K562 (cell line): ENCODE measurements at regions not wholly inside any gene's neighbourhood (a gene's known extent, or its start where the extent isn't known, plus 50 kb on each side); places are given as distances from the start of the nearest gene placed in this dataset.

ENCODE experiments used
- ATAC-seq: fragments of 200-7000 bp; cut with Tn5 transposase; 3 replicates; pipeline ENCODE4 v1.9.1; 2020; ENCODE audit warnings: moderate library complexity
- BruUV-seq: library from RNA; stranded (reverse); fragments of 400-500 nt; replicated peaks from 2 replicates; lab custom pipeline; 2021; lab: Mats Ljungman, UMichigan
- CTCF ChIA-PET: fragments of 300-600 bp; formaldehyde crosslinking; extraction: SDS; loops from one replicate; lab custom pipeline; 2021; ENCODE audit warnings: low intra/inter-chr PET ratio; lab: Yijun Ruan, JAX
- POLR2A ChIA-PET: fragments of 300-600, 350-650 bp; sonication (Branson Sonifier 250); formaldehyde crosslinking; extraction: SDS; loops from one replicate; lab custom pipeline; 2021; ENCODE audit warnings: antibody characterized with exemption, inconsistent platforms; lab: Yijun Ruan, JAX
- DNase-seq, 4 experiments: peaks; one replicate each; pipeline versions ENCODE4 v3.0.0 to v3.0.0-alpha.2; 2011 to 2018; ENCODE audit warnings: low spot score in 3 of 4, mixed read lengths in 3 of 4; ENCODE audit errors: extremely low read depth in 1 of 4
- FAIRE-seq: peaks from 2 replicates; lab custom pipeline; 2011; peaks lifted over from hg19 to GRCh38; lab: Jason Lieb, UNC
- H2AFZ ChIP-seq: 2 replicates; pipeline ENCODE4 v1.6.0; 2011; ENCODE audit warnings: low read depth, low read length, control low read depth, inconsistent platforms
- H3K27ac ChIP-seq: fragments of 200-600 bp; 3 replicates; pipeline ENCODE4 v1.8.0; 2011; ENCODE audit warnings: low read depth, mild to moderate bottlenecking, control low read depth, inconsistent platforms, low read length, moderate library complexity, mixed read lengths; ENCODE audit errors: extremely low read depth
- H3K27me3 ChIP-seq, 2 experiments: fragments of 300-600 bp in 1 of 2; 2 replicates in 1 of 2; 3 replicates in 1 of 2; pipeline versions ENCODE4 v1.6.0 to v1.8.0; 2011; ENCODE audit warnings: inconsistent platforms in 2 of 2, low read length in 2 of 2, mild to moderate bottlenecking in 1 of 2, mixed read lengths in 1 of 2, moderate library complexity in 1 of 2; ENCODE audit not compliant: control insufficient read depth in 2 of 2, insufficient read depth in 2 of 2
- H3K36me3 ChIP-seq: fragments of 300-600 bp; 3 replicates; pipeline ENCODE4 v1.8.0; 2011; ENCODE audit warnings: mild to moderate bottlenecking, low read length, inconsistent platforms; ENCODE audit not compliant: control insufficient read depth, insufficient read depth
- H3K4me1 ChIP-seq, 2 experiments: fragments of 200-600 bp in 1 of 2; replicated peaks in 1 of 2; 2 replicates in 1 of 2; 3 replicates in 1 of 2; pipeline versions ENCODE4 v1.5.1 to v1.8.0; 2011; ENCODE audit warnings: inconsistent platforms in 2 of 2, low read length in 2 of 2, mild to moderate bottlenecking in 1 of 2, mixed read lengths in 1 of 2, moderate library complexity in 1 of 2; ENCODE audit not compliant: control insufficient read depth in 2 of 2, insufficient read depth in 2 of 2
- H3K4me2 ChIP-seq: 2 replicates; pipeline ENCODE4 v1.6.1; 2011; ENCODE audit warnings: low read length, control low read depth, inconsistent platforms, mixed read lengths; ENCODE audit not compliant: insufficient read depth
- H3K4me3 ChIP-seq: fragments of 200-600 bp; sonication (generic), shearing (Covaris generic); 2 replicates; pipeline ENCODE4 v1.5.1; 2016; ENCODE audit warnings: control low read depth, inconsistent platforms
- H3K79me2 ChIP-seq: fragments of 200-600 bp; 3 replicates; pipeline ENCODE4 v1.8.0; 2011; ENCODE audit warnings: low read length, inconsistent platforms; ENCODE audit not compliant: control insufficient read depth, insufficient read depth
- H3K9ac ChIP-seq, 2 experiments: 2 replicates each; pipeline versions ENCODE4 v1.6.0 to v1.6.1; 2011; ENCODE audit warnings: low read depth in 2 of 2, low read length in 2 of 2, control low read depth in 1 of 2, inconsistent platforms in 1 of 2, mild to moderate bottlenecking in 1 of 2, mixed read lengths in 1 of 2; ENCODE audit not compliant: insufficient read depth in 1 of 2
- H3K9me1 ChIP-seq: one replicate; pipeline ENCODE4 v1.6.0; 2011; ENCODE audit warnings: inconsistent platforms, mild to moderate bottlenecking, low read length, moderate library complexity; ENCODE audit not compliant: control insufficient read depth, insufficient read depth
- H3K9me3 ChIP-seq: replicated peaks from 2 replicates; pipeline ENCODE4 v1.5.1; 2011; ENCODE audit warnings: low read depth, low read length, inconsistent platforms; ENCODE audit not compliant: control insufficient read depth, insufficient read depth
- H4K20me1 ChIP-seq: replicated peaks from 2 replicates; pipeline ENCODE4 v1.6.1; 2011; ENCODE audit warnings: low read length, inconsistent platforms, mixed read lengths; ENCODE audit not compliant: control insufficient read depth, insufficient read depth
- CTCF ChIP-seq, 3 experiments: IDR thresholded peaks in 2 of 3; conservative IDR thresholded peaks in 1 of 3; 2 replicates each; pipeline ENCODE4 v1.5.1; 2011 to 2012; ENCODE audit warnings: low read length in 3 of 3, mild to moderate bottlenecking in 3 of 3, control low read depth in 2 of 3, improper control_type of control experiment in 1 of 3, inconsistent platforms in 1 of 3, low read depth in 1 of 3, mixed read lengths in 1 of 3, moderate library complexity in 1 of 3; ENCODE audit not compliant: insufficient read depth in 2 of 3
- DNMT1 ChIP-seq: fragments of 450-650 bp; IDR thresholded peaks from 2 replicates; pipeline ENCODE4 v1.6.1; 2016; ENCODE audit warnings: antibody characterized with exemption, mild to moderate bottlenecking
- GATAD2B ChIP-seq: fragments of 450-650 bp; IDR thresholded peaks from 2 replicates; pipeline ENCODE4 v1.6.1; 2017; ENCODE audit warnings: mild to moderate bottlenecking, borderline replicate concordance
- HNRNPK ChIP-seq: fragments of 200-400 bp; formaldehyde crosslinking; IDR thresholded peaks from one replicate; pipeline ENCODE4 v1.6.1; 2018; ENCODE audit warnings: mild to moderate bottlenecking, low read depth, low read length; ENCODE audit not compliant: poor library complexity, severe bottlenecking
- NCOA2 ChIP-seq, 2 experiments: fragments of 450-650 bp; IDR thresholded peaks; 2 replicates each; pipeline ENCODE4 v1.6.1; 2018; ENCODE audit warnings: mild to moderate bottlenecking in 2 of 2, moderate library complexity in 1 of 2; ENCODE audit not compliant: partially characterized antibody in 2 of 2
- NFIX ChIP-seq: fragments of 250-450 bp; sonication (Bioruptor Pico); IDR thresholded peaks from 2 replicates; pipeline ENCODE4 v1.4.0; 2020; ENCODE audit warnings: low read depth, mild to moderate bottlenecking, moderate library complexity
- NFYB ChIP-seq: IDR thresholded peaks from 2 replicates; pipeline ENCODE4 v1.6.1; 2011; ENCODE audit warnings: mild to moderate bottlenecking, moderate library complexity; ENCODE audit not compliant: insufficient read length; ENCODE audit errors: extremely low read depth
- NUFIP1 ChIP-seq: fragments of 450-650 bp; IDR thresholded peaks from 2 replicates; pipeline ENCODE4 v1.6.1; 2018; ENCODE audit not compliant: partially characterized antibody
- PHB ChIP-seq: fragments of 250-450 bp; sonication (Bioruptor Pico); IDR thresholded peaks from 2 replicates; pipeline ENCODE4 v1.5.0; 2021
- POLR2B ChIP-seq: fragments of 450-650 bp; IDR thresholded peaks from 2 replicates; pipeline ENCODE4 v1.6.1; 2018; ENCODE audit warnings: low read depth; ENCODE audit not compliant: partially characterized antibody
- SIX5 ChIP-seq, 2 experiments: IDR thresholded peaks; 2 replicates each; pipeline ENCODE4 v1.6.1; 2011; ENCODE audit warnings: low read length in 2 of 2, borderline replicate concordance in 1 of 2, low read depth in 1 of 2, mild to moderate bottlenecking in 1 of 2, moderate library complexity in 1 of 2; ENCODE audit not compliant: insufficient read depth in 1 of 2
- SRSF7 ChIP-seq: fragments of 200-400 bp; formaldehyde crosslinking; optimal IDR thresholded peaks from 2 replicates; pipeline ENCODE3; 2017; ENCODE audit warnings: mild to moderate bottlenecking, low read depth, low read length
- ZBTB2 ChIP-seq: fragments of 450-650 bp; IDR thresholded peaks from 2 replicates; pipeline ENCODE4 v1.6.1; 2016; ENCODE audit warnings: antibody characterized with exemption
- ZC3H11A ChIP-seq: IDR thresholded peaks from 2 replicates; pipeline ENCODE4 v1.6.1; 2012; ENCODE audit warnings: low read depth, low read length, improper control_type of control experiment
- ZNF584 ChIP-seq: fragments of 200-800 bp; sonication (Bioruptor generic); IDR thresholded peaks from 2 replicates; pipeline ENCODE4 v1.6.1; 2016; ENCODE audit warnings: low read depth, mild to moderate bottlenecking, missing genetic modification characterization, missing compliant biosample characterization
- ZNF586 ChIP-seq: fragments of 450-650 bp; formaldehyde crosslinking; conservative IDR thresholded peaks from 2 replicates; pipeline ENCODE4 v1.4.0; 2020; ENCODE audit warnings: mild to moderate bottlenecking, moderate library complexity
- WGBS: fragments of 100-300 bp; shearing (Covaris generic); methylation state at CpG from one replicate; pipeline ENCODE4 v1.1.6; 2016; ENCODE audit warnings: low coverage, mixed read lengths; ENCODE audit not compliant: insufficient coverage; ENCODE audit errors: missing lambda C conversion rate; 5-methylcytosine and 5-hydroxymethylcytosine counted together
- in situ Hi-C: fragments of 300-500 bp; cut with MboI; formaldehyde crosslinking; loops from 4 replicates; pipeline ENCODE4 v1.15.0; 2018; ENCODE audit warnings: inconsistent platforms, mixed read lengths
- intact Hi-C: fragments of 100-400 bp; cut with micrococcal nuclease; formaldehyde crosslinking; loops from 2 replicates; pipeline ENCODE4 v1.14.2; 2022
- TF ChIP-seq, protein P1 (sequence below): fragments of 250-450 bp; sonication (Bioruptor Pico); IDR thresholded peaks from 2 replicates; pipeline ENCODE4 v1.6.1; 2021; ENCODE audit warnings: mild to moderate bottlenecking
- TF ChIP-seq, protein P2 (sequence below): fragments of 250-450 bp; sonication (Bioruptor Pico); IDR thresholded peaks from 2 replicates; pipeline ENCODE4 v1.8.0; 2021; ENCODE audit warnings: borderline replicate concordance, mild to moderate bottlenecking, moderate library complexity; ENCODE audit not compliant: poor library complexity, severe bottlenecking

- POLR2A ChIA-PET: no interaction called here
- Histone ChIP-seq H3K9me3 (no peaks in the 10 kb centered on the region), H3K9me1 (no peaks in the 10 kb centered on the region), H3K4me2 (no peak overlapping the region), H3K36me3 (no peaks in the 10 kb centered on the region), H3K4me3 (no peak overlapping the region), H3K27ac (no peak overlapping the region), H3K4me1 (no peaks in the 10 kb centered on the region), H3K79me2 (no peaks in the 10 kb centered on the region), H3K9ac (no peak overlapping the region), H2AFZ (no peak overlapping the region), H3K27me3 (no peaks in the 10 kb centered on the region; a peak in 1 of 5 replicates), H4K20me1 (no peaks in the 10 kb centered on the region)
- DNase-seq (no peak), ATAC-seq (no peak), FAIRE-seq (no peak)
- CTCF ChIA-PET: no interaction called here
- BruUV-seq: no TSS peak
- 0% methylated on average over 9 of the region's 9 CpGs for WGBS
- intact Hi-C loops: no loop called here
- in situ Hi-C loops: no loop called here
- TF ChIP-seq NUFIP1: no peak
- TF ChIP-seq POLR2B: no peak
- TF ChIP-seq NFYB: no peak
- TF ChIP-seq CTCF (IDR thresholded peaks at IDR 0.05 in 2 of 3, conservative IDR thresholded peaks at IDR 0.05 in 1 of 3; ENCODE audit: insufficient read depth in 2 of 3, low read depth in 1 of 3, low read length in 3 of 3): no peak
- TF ChIP-seq, protein P1, sequence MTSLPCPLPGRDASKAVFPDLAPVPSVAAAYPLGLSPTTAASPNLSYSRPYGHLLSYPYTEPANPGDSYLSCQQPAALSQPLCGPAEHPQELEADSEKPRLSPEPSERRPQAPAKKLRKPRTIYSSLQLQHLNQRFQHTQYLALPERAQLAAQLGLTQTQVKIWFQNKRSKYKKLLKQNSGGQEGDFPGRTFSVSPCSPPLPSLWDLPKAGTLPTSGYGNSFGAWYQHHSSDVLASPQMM (CRISPR knock-in tag): no peak
- TF ChIP-seq, protein P2, sequence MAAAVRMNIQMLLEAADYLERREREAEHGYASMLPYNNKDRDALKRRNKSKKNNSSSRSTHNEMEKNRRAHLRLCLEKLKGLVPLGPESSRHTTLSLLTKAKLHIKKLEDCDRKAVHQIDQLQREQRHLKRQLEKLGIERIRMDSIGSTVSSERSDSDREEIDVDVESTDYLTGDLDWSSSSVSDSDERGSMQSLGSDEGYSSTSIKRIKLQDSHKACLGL (CRISPR knock-in tag): no peak
- no peak for TF ChIP-seq ZNF586 (CRISPR knock-in tag)
- no peak for TF ChIP-seq HNRNPK
- TF ChIP-seq GATAD2B: no peak
- TF ChIP-seq PHB (CRISPR knock-in tag): no peak
- no peak for TF ChIP-seq SIX5 (IDR thresholded peaks at IDR 0.05; ENCODE audit: borderline replicate concordance in 1 of 2, insufficient read depth in 1 of 2, low read depth in 1 of 2, low read length in 2 of 2)
- no peak for TF ChIP-seq ZC3H11A
- no peak for TF ChIP-seq NCOA2 (IDR thresholded peaks at IDR 0.05; ENCODE audit: partially characterized antibody in 2 of 2)
- TF ChIP-seq ZBTB2: no peak
- TF ChIP-seq NFIX: no peak
- no peak for TF ChIP-seq SRSF7
- no peak for TF ChIP-seq ZNF584 (CRISPR knock-in tag)
- TF ChIP-seq DNMT1: no peak
Measured at GRCh38 chr10:130432850-130433249, 296.7 kb downstream of the GLRX3 start.
